ENCODE measurements at regions not wholly inside any gene's neighbourhood (a gene's known extent, or its start where the extent isn't known, plus 50 kb on each side); places are given as distances from the start of the nearest gene placed in this dataset.

DNA sequence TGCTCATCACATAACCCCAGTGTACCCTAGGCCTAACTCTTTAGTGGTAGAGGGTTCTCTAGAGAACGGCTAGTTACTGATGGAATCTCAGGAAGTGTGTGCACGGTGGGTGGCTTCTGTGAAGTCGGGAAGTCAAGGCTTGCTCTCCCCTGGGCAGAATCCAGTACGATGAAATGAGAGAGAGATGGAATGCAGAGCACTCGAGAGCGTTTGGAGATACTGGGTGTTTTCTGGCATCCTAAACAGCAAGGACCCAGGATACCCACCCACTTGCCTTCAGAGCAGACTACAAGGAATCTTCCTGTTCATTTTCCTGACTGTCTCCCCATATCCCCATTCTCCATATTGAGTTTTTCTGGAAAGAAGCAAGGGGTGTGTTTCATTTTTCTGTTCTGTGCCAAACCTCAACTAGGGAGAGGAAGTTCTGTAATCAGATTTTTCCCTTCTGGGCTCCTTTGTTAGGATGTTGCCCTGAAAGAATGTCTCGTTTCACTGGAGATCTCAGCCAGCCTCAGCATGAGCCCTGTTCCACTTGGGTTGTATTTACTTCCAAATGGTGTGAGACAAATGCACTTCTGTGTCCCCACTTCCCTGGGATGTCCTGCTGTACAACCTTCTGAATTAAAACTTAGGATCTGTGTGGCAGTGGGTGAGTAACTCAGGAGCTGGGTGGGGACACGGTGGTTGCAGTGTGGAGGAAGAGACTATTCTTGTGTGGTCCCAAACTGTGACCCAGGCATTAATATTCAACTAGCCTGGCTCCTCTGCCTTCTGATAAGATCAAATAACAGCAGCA lies 108.9 kb upstream of the SPRY4 start:
- DNase-seq (ENCODE audit: low spot score), result no peak

DNA sequence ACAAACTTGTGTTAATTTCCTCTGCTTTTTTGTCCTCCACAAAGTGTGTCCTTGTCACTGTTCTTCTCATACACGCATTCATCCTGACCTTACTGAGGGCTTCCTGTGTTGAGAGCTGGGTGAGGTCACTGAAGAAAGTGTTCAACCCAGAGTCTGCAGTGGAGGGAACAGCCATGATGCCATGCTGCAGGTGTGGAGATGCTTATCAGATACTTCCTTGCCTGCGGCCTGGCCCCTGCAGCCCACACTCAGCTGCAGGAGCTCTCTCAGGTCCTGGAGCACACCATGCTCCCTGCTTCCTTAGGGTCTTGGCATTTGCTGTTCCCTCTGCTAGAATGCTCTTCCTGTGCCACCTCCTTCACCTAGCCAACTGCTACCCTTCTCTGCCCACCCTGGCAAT lies 108.1 kb upstream of the SPRY4 start:
- no peak for DNase-seq (ENCODE audit: low spot score)

DNA sequence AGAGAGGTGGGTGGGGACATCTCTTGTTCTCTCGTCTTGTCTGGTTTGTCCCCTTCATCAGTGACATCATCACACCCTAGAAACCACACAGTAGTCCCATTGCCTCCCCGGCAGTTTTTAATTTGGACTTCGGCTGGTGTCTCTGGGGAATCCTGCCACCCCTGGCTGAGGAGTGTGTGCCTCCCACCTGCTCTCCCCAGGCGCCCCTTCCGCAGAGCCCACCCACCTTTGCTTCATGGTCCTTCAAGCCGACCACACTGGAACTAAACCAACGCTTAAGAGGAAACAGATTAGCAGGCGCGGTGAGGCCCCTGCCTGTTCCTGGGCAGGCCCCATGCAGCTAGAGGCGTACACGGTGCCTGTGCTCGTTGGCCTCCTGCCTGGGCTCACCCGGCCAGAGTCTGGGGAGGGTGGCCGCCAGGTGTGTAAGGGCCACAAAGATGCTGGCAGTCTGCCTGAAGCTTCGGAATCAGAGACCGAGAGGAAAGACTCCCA lies 107.6 kb upstream of the SPRY4 start:
- no peak for DNase-seq (ENCODE audit: low spot score)

DNA sequence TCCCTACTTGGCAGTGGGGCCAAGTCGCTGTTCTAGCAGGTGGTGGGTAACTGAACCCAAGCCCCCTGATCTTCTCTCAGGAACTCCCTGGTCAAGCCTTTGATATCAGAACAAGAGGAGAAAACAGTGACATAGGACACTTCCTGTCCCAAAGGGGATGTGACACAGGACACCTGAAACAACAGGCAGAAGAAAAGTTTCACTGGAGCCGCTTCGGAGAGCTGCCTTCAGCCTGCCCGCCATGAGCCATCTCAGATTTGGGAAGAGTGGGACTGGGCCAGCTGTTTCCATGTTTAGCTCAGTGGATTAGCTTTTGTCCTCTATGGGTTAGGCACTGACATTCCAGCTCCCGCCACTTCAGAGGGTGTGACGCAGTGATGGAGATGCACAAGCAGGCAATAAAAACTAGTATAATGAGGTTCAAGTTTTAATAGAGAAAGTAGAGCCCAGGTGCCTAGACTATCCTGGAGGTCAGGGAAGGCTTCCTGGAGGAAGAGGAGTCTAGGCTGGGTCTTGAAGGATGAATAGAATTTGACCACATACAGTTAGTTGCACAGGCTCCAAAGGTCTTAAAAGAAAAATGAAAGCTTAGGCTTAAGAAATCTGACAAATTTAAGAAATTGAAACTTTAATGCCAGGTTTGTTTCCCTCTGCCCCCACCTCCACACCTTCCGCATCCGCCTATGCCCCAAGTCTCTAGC lies 104.1 kb upstream of the SPRY4 start:
- no peak for DNase-seq (ENCODE audit: low spot score)

DNA sequence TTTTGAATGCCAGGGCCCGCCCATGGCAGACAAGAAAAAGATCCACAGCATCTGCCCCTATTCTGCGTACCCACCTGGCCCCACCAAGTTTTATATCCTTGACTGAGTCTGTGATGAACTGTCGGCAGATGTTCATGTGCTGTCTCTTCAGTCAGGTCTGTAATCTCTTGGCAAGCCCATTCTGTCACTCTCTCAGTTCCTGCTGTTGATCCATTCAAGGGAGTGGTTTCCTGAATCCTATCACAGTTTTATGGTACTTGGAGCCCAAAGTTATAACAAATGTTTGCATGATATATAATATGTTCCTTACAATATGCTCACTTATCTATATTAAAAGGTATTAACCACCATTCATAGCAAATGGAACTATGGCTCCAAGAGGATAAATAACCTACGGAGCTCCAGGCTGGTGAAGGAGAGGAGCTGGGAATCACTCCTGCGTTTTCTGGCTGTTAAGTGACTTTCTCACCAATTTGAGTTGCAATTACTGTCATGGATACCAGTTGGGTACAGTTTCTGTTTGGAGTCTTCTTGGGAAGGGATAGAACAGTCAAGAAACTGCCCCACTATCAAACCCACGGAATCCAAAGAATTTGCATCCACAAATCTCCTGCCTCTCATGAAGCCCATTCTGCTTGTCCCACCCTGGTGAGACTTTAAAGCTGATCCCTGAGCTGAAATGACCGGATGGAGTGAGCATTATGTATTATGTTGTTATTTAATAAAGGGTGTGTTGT lies 103.4 kb upstream of the SPRY4 start:
- no peak for DNase-seq (ENCODE audit: low spot score)

DNA sequence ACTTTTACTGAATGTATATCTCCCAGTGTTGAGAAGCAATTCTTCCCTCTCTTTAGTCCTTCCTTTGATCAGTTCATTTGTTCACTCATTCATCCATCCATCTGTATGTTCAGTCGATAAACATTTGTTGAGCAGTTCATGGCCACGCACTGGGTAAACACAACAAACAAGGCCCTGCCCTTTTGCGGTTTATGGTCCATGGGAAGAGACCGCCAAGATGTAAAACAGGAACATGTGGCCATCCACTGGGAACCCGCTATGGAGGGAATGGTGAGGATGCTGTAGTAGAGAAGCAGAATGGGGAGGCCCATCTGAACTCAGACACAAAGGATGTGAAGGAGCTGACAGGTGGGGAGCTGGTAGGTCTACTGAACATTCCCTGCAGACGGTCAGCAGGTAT lies 102.7 kb upstream of the SPRY4 start:
- DNase-seq (ENCODE audit: low spot score), result no peak

DNA sequence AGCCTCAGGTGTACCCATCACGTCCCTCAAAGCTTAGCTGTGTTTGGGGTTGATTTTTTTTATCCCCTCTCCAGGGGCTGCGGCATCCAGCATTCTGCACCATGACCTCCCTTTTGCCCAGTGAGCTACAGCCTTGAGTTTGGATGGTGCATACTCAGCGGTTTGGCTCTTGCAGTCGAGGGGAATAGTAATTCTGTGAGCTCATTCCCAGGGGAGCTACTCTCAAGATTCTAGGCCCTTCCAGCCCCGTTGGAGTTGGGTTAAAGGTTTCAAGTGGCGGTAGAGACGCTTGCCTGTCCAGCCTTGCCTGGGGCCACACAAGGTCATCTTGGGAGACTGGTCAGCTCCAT lies 102.2 kb upstream of the SPRY4 start:
- DNase-seq (ENCODE audit: low spot score), result no peak

DNA sequence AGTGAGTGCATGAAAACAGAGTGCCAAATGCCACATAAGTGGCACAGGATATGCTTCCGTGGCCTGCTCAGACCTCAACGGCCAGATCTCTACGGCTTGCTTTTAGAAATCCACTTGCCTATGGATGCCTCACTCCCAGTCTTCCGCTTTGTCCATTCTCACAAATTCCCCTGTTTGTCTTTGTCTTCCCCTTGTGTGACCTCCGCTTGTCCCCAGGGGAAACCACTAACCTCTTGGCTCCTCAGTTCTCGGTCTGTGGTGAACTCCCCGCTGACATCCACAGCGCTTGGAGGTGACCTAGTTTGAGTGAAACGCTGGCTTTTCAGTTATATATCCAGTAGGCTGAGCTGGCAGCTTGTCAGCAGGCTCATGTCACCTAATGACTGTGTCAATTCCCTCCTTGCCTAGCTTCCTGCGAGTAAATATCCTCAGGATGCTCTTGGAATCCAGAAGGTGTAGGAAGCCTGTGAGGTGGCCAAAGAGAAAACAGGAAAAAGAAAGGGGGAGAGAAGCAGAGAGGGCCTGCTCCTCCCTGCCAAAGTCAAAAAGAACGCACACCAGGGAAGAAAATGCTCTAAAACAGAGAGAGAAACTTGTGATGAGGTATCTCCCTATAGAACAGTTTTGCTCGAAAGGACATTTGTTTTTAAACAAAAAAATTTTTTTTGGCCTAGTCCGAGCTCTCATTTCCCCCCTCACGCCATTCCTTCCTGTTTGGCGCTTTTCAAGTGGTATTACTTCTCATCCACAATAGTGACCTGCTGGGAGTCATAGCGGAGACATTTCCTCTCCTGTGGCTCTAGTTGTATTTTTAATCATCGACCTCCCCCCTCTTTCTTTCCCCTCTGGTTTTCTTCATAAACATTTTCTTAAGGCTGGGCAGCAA lies 101.6 kb upstream of the SPRY4 start:
- no peak for DNase-seq (ENCODE audit: low spot score)

DNA sequence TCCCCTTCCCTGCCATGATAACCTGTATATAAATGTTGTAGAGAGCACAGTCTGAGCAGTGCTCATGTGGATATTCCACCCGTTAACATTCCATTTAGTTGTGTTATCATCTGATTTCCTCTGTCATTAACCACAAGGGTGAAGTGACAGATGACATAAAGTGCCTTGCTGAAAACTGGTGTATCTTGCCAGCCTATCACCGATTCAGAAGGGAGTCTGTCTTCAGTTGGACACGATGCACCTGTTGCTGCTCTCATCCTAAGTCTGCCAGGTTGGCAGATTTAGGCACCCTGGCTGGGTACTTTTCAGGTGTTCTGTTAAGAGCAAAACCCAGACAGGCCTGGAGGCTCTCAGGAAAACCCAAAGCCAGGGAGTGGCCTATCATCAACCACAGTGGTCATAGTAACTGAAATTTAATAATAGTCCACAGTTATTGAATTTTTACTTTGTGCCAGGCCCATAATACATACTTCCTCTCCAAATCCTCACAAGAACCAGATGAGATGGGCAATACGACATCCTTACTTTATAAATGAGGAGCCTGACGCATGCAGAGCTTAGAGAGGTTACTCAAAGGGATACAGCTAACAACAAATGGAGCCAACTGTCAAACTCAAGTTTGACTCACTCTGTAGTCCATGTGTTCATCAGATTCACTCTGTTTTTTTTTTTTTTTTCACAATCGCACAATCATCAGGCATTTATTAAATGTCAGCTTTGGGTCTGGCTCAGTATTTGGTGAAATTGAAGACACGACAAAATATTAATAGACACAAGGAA lies 100.7 kb upstream of the SPRY4 start:
- no peak for DNase-seq (ENCODE audit: low spot score)

DNA sequence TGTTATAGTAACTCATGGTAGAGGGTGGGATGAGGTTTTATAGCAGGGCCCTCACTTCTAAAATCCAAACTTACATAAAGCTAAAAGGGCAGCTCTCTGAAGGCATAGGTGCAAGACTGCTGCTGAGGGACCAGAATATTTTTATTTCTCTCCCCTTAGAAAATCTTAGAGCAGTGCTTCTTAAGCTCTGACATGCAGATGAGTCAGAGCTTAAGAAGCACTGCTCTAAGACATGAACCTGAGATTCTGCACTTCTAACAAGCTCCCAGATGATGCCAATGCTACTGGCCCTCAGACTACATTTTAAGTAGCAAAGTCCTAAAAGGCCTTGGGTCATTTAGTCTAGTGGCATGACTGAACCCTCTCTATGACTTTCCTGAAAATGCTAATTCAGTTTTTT lies 97.6 kb upstream of the SPRY4 start:
- DNase-seq (ENCODE audit: low spot score), result no peak

DNA sequence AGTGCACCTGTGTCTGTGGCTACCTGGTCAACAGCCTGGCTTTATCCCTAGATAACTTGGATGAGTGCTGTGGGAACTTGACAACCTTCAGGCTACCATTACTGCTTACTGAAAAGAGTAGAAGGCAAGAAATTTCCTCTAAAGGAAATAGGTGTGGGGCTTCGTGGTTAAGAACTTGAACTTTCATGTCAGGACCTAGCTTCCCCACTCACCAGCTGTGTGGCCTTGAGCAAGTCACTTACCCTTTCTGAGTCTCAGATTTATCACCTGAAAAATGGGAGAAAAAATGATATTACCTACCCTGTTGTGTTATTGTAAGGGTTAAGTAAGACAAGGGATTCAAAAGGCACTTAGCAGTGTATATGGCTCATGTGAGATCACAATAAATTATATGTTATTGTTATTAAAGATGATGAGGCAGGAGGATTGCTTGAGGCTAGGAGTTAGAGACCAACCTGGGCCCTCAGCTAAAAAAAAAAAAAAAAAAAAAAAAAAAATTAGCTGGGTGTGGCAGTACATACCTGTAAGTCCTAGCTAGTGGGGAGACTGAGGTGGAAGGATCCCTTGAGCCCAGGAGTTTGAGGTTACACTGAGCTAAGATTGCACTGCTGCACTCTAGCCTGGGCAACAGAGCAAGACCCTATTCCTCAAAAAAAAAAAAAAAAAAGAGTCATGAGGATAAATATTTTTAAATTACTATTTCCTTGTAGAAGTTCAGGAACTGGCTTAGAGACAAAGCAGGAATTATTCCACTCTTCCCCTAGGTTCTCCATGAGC lies 97.0 kb upstream of the SPRY4 start:
- DNase-seq (ENCODE audit: low spot score), result no peak

DNA sequence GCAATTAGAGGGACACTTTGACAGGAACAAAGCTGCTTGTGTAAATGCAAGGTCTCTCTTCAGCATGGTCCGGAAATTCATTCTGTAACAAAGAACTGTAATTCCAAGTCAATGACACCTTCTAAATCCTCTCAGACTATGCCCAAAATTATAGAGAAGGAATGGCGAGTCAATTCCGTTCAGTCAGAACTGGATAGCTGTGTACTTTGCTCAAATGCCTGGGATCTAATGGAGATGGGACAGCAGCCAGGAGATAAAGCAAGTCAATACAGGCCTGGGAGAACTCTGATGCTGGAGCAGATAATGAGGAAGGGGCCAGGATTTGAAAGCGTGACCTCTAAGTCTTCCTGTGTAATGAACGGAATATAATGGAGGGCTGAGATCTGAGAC lies 96.4 kb upstream of the SPRY4 start:
- DNase-seq (ENCODE audit: low spot score), result no peak

DNA sequence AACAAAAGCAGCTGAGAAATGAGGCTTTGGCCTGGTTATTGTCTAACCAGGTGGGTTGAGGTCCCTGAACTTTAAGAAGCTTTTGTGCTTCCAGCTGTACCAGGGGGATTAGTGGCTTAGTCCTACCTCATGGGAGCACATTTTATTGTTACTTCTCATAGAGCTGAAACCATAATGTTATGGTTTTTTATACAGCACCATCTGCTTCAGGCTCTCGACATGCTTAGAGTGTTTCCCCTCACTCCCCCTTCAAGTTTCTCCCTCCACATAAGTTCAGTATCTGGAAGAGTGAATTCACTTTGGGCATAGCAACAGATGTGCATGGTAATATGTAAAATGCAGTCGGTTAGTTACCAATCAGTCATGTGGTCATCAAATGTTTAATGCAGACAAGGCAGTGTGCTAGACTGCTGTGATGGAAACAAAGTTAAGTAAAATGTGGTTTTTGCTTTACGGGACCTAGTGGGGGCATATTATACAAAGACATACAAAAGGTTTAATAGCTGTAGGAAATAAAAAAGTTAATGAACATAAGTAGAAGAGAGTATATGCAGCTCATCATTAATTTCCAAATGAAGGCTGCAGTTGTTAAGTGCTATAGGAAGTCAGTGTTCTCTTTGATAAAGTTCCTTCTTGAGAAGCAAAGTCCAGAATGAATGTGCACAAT lies 95.9 kb upstream of the SPRY4 start:
- DNase-seq (ENCODE audit: low spot score), result no peak

DNA sequence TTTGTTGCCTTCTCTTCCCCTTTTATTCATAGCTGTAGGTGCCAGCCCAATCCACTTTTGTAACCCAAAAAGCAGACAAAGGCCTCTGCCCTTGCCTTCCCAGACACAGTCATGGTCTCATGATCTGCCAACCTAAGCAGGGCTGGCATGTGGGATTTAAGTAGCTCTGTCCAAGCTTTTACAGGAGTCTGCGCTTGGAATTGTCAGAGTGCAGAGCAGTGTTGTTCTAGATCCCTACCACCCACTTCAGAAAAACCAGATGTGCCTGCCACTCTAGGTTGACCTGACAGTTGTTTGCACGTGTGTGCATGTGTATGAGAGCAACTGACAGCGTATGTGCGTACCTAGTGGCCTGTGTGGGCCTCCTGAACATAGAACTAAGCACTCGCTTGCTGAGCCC lies 87.8 kb upstream of the SPRY4 start:
- no peak for DNase-seq (ENCODE audit: low spot score)

DNA sequence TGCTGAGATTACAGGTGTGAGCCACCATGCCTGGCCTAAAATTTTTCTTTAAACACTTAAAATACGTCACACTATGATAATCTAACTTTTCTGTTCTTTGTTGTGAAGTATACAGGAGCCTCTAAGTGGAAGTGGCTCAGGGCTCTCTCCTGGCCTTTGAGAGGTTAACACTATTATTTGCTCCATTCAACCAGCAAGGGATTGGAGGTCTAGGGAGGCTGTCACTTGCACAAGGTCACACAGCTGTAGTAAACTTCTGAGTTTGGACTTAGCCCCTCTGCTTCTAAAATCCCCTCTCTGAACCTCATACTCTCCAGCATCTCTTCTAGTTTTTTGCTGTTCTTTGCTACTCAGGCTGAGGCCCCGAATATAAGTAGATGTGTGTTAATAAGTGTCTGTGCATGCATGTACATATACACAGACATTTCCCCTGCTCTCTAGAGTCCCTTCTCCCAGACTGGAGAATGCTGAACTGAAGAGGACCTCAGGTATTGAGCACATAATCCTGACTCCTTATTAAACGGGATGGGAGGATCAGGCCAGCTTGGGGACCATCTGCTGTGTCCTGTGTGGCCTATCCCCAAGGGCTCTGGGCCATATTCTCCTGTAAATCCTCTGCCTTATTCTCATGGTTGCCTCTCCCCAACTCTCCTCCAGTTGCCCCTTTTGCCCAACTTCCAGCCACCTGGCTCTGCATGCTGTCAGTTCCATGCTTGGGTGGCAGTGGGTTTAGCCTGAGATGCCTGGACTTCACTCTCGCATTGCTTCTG lies 87.0 kb upstream of the SPRY4 start:
- DNase-seq (ENCODE audit: low spot score), result no peak

DNA sequence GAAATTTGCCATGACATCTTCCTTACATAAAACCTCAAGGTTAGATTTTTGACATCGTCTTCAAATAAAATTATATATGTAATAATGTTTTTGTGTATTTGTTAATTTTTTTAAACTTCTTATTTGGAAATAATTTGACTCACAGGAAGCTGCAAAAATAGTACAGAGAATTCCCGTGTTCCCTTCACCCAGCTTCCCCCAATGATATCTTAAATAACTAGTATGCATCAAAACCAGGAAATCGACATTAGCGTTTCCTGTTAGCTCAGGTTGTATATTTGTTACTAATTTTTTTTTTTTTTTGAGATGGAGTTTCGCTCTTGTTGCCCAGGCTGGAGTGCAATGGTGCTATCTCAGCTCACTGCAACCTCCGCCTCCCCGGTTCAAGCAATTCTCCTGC lies 86.3 kb upstream of the SPRY4 start:
- no peak for DNase-seq (ENCODE audit: low spot score)

DNA sequence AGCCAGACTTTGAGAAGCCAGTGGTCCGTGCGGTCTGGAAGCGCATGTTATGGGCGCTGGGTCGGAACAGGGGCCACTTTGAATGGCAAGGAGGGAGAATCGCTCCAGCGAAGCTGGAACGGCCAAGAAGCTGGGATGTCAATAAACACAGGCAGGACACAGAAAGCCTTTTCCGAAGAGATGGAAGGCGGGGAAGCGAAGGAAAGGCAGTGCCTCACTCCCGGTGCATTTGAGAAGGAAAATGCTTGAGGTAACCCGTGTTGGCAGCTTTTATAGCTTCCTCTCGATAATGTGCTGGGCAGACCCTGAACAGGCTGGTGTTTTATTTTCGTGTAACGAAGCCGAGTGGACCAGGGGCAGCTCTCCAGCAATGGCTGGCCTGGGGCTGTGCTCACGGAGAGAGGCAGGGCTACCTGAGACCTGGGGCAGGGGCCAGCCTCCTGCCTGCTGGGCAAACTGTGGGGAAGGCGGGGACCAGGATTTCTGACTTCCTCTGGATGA lies 84.2 kb upstream of the SPRY4 start:
- no peak for DNase-seq (ENCODE audit: low spot score)

DNA sequence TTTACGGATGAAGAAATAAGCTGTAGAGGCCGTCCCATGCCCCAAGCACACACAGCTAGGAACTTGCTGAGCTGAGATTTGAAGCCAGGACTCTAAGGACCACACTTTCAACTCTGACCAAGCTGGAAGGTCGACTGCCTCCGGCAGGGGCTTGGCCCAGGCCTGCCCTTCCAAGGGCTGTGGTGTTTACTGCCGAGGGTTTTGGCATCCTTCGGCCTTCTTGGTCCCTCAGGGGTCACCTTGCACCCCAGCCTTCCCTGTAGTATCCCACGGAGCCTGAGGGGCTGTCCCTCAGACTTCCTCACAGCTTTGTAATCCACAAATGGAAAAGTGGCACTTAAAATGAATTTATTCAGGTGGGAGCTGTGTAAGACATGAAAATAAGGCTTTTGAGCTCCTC lies 83.7 kb upstream of the SPRY4 start:
- DNase-seq (ENCODE audit: low spot score), result no peak

DNA sequence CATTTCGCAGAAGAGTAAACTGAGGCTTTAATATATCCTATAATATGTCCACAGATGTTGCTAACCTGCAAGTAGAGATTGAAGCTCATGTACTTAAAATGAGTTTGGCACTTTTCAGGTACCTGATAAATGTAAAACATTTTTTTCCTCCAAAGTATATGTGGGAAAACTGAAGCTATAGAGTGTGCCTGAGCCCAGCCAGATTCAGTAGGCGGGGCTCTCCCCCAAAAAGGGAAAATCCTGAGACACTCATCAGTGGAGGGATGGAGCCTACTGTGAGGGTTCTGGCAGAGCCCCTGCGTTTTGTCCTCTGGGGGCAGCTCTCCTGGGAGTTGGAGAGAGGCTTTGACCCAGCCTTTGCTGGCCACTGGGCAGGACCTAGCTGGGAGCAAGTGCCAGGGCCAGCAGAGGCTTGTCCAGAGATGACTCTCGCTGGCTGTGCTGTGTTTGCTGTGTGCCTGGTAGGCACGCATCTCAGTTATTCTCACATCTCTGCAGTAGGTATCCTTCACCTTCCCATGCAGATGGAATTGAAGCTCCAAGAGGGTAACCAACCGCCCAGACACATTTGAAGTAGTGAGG lies 81.1 kb upstream of the SPRY4 start:
- no peak for DNase-seq (ENCODE audit: low spot score)

Data from left forelimb (tissue), 1 donor.